ACHN (cell line): ENCODE measurements at regions not wholly inside any gene's neighbourhood (a gene's known extent, or its start where the extent isn't known, plus 50 kb on each side); places are given as distances from the start of the nearest gene placed in this dataset.

Source experiments
- DNase-seq: peaks from one replicate; pipeline ENCODE4 v3.0.0-alpha.2; 2015
- in situ Hi-C: cut with HindIII; loops from 2 replicates; pipeline ENCODE4 v1.10.0; 2017; ENCODE audit warnings: low sequenced_read_pairs, low pct_ligation_motif_present, low pct_unique_long_range_greater_than_20kb

DNA sequence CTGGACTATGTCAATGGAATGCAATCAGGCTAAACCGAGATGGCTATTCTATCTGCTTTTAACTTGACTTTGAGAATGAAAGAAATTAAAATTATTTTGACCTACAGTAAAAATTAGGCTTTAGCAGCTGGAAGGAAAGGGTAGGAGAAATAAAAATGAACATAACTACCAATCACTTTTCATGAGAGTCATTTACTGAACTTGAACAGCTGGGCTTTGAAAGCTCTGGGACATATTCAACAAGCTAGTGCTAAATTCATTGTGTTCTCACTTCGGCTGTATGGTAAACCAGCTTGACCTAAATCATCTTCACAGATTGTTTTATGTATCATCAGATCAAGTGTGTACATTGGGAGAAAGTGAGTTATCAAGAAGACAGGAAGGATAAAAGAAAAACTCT is 161.5 kb upstream of the STXBP5 start:
- in situ Hi-C loops: no loop called here
- no peak for DNase-seq

DNA sequence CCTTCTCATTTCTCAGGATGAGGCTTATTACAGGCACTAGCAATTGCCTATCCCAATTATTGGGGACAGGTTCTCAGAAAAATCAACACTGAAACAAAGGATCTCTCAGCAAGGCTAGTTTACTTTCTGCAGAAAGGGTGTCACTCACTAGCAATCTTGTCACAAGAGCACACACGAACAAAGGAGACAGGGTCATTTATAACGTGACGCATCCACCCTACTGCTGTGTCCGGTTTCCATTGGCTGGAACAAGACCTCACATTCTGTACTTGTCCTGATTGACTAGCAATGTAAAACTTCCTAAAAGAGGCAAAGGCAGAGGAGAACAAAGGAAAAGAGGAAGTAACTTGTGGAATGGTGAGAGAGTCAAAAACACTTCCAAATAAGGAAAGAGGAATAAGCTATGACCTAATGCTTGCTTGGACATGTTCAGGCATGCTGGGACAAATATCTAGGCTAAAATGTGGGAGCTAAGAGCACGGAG is 160.2 kb upstream of the STXBP5 start:
- peak; percentile 17 for DNase-seq
- in situ Hi-C loops: no loop called here

DNA sequence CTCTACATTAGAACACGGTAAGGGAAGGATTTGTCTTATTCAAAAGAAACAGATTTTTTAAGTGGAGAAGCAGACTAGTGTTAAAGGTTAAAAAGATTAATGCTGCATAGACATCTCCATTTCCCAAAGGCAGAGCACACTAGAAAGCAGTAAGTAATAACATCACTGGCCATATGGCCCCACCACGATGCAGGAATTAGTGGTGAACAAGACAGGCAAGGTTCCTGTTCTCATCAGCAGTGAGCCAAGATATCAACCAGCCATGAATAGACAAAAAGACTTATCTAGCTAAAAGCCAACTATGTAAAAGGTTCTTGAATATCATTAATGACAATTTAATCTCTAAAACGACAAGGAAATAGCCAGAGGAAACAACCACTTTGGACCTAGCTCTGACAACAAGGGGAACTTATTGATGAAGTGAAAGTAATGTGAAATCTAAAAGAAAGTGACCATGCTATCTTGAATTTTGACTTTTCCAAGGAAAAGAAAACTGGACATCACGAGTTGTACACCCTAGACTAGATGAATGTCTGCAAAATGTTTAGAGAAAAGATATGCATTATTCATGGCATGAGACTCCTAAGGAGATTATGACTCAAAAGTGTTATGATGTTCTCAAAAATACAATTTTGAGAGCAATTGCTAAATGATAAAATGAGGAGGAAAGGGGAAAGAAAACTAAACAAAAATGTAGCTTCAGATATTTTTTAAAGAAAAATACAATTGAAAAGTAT is 157.9 kb upstream of the STXBP5 start:
- in situ Hi-C loops: no loop called here
- DNase-seq: no peak

DNA sequence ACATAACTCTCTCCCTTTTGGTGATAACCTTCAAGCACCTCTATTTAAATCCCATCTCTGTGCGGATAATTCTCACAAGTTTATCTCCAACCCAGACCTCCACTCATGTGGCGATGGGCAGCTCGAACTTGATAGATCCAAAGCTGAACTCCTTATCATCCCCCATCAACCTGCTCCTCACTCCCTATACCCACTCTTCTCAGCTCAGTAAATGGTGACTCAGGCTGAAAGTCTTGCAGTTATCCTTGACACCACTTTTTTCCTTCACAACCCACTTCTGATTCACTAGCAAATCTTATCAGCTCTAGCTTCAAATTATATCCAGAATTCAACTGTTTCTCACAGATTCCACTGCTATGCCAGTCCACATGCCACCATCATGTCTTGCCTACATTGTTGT is 155.3 kb upstream of the STXBP5 start:
- DNase-seq: no peak
- in situ Hi-C loops: no loop called here

DNA sequence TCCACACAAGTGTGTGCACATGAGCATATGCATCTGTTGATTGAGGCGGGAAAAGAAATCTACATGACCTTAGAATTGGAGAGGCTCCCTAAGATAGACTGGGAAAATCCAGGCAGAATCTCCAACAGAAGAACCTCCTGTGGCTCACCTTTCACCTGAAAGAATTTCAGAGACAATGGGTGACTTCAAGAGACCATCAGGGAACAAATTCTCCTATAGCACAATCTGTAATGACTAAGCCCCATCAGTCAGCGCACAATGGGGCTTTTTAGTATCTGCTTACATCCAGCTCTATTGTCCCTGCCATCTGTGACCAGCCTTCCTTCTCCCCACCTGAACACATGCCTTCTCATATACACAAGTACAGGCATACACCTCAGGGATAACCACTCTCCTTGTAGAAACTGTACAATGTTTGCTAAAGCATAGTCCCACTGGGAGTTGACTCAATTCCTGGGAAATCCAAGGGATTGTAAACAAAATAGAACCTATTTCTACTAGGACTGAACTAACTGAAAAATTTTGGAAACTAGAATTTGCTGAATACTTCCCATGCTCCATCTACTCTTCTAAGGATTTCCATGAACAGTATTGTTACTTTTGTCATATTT is 150.8 kb upstream of the STXBP5 start:
- no peak for DNase-seq
- in situ Hi-C loops: no loop called here

DNA sequence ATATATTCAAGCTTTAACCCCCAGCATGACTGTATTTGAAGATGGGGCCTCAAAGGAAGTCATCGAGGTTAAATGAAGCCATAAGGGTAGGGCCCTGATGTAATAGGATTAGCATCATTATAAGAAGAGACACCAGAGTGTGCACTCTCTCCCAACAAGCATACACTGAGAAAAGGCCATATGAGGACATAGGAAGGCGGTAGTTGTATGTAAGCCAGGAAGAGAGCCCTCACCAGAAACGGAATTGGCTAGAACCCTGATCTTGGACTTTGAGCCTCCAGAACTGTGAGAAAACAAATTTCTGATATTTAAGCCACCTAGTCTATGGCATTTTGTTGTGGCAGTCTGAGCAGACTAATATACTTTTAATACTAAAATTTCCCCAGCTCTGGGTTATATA is 150.1 kb upstream of the STXBP5 start:
- in situ Hi-C loops: no loop called here
- no peak for DNase-seq

DNA sequence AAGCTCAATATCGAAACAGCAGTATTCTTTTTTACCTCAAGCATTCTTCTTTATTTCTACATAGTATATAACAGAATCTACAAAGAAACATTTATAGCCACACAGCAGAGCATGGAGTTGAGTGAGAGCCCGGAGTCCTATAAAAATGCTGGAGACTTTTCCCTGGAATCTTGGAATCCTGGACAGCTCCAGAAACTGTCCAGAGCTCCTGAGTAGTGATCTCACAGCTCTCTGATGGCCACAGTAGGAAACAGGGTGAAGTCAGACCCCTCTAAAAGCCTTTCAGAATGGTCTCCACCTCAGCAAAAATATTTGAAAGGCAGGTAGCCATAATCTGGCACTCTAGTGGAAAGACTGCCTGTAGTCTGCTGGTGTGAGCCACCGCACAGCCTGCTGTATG is 149.3 kb upstream of the STXBP5 start:
- no peak for DNase-seq

DNA sequence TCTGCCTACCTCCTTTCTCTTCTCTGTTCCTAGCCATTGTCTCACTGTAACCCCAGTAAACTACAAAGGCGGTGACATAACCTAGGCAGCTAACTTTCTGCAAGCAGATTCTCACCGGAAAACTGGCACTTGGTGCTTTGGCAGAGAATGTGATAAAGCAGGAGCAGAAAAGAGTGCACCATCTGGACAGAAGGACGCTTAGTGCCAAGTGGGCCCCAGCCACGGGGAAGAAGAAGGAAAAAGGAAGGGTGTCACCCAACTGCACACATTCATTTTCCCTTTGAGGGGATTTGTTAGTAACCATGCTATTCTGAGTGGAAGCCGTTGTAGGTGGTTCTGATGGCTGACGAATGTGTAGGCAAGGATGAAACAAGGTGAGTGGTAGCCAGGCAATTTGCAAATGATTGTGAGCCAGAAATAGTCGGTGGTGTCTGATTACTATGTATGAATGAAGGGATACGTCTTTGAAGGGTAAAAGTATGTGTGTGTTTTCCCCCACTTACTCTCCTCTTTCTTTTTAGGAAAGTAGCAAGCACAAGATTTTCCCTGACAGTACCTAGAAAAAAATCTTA is 148.3 kb upstream of the STXBP5 start:
- in situ Hi-C loops: no loop called here
- DNase-seq: no peak

More for the DNA sequence above, 149.3 kb upstream of the STXBP5 start:
- in situ Hi-C loops: no loop called here

DNA sequence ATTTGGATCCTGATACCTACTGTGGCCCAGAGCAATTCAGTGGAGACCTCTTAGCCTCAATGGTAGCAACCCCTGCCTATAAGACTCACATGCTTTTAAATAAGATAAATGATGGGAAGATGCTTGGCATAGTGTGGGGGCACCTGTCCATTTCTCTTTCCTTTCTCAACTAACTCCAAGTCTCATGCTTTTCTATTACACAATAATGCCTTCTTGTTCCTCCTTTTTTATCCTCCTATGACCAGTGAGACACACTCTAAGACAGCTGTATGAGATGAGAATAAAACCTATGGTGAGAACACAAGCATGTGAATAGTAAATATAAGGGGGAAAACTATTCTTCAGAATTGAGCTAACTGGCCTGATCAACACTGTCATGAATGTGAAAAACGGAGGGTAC is 147.0 kb upstream of the STXBP5 start:
- in situ Hi-C loops: no loop called here
- no peak for DNase-seq

DNA sequence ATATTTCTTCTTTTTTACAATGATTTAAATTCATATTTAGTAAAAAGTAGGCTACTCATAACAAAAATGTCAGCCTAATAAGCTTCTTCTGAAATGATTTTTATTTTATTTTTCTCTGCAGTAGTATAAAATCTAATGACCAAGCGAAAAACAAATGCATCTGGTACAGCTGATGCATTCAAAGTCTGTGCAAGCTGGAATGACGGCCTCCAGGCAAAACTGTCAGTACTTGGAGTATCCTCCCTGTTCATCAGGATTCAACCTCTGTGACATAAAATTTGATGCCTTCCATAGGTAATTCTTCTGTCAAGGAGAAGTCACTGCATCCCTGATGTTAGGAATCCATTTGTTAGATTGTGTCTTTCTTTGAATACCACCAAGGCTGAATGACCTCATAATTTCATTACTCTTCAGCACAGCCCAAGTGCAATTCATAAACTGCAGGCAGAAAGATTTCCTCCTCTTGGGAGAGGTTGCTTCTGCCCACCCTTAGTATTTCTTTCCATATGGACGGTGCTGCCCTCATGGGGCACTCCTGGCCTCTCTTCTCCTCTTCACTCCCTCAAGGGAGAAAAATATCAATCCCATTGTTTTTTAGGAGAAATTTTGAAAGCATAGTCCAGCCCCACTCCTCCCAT is 146.4 kb upstream of the STXBP5 start:
- DNase-seq: no peak
- in situ Hi-C loops: no loop called here

DNA sequence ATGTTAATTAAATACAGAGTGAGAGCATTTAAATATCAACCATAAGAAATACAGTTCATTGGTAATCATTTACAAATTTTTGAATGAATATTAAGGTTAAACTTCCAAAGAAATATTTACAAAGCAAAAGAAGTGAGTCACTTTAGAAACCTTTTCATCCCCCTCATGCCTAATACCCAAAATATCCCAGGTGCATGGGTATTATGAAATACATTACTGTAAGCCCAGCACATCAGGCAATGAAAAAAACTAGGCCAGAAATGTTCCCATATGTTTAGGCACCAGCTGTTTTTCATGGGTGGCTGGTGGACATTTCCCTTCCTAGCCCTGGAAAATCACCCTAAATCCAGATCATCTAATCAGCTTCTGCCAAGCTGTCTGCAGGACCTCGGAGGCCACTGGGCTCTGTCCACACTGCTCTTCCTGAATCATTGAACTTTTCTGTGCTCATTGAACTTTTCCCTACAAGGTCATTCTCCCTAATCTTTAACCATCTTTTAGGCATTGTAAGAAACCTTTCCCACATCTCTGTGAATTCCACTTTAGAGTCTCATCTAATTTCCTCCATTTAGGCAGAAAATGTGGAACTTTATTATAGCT is 145.3 kb upstream of the STXBP5 start:
- DNase-seq: peak; percentile 2
- in situ Hi-C loops: no loop called here

DNA sequence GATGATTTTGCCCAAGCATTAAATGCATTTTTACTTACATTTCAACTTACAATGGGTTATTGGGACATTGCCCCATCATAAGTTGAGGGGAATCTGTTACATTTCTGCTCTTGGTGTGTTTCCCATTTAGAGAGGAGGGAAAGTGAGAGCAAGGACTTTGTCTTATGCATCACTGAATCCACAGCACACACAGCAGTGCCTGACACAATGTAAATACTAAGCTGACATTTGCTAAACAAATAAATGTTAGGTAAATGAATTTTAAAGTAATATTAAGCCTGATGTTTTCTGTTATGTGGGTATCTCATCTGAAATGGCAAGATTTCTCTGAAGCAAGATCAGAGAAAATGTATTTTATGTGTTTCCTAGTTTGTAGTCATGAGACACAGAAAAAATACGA is 143.6 kb upstream of the STXBP5 start:
- in situ Hi-C loops: no loop called here
- no peak for DNase-seq

DNA sequence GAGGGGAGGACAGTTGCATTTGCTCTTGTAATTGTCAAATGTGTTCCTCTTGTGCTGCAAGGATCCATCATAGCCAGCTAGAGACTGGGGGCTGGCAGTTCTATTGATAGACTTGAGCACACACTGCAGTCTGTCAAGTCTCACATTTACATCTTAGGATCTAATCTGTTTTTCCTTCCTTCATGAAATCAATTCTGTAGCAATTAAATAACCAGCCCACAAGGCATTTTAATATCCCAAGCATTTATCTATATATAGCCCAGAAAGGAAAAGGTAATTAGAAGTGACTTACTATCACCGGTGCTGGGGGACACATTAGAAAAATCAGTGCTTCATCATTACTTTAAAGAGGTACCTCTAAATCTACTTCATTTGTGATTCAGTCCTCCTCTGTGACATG is 143.0 kb upstream of the STXBP5 start:
- DNase-seq: no peak
- in situ Hi-C loops: no loop called here

DNA sequence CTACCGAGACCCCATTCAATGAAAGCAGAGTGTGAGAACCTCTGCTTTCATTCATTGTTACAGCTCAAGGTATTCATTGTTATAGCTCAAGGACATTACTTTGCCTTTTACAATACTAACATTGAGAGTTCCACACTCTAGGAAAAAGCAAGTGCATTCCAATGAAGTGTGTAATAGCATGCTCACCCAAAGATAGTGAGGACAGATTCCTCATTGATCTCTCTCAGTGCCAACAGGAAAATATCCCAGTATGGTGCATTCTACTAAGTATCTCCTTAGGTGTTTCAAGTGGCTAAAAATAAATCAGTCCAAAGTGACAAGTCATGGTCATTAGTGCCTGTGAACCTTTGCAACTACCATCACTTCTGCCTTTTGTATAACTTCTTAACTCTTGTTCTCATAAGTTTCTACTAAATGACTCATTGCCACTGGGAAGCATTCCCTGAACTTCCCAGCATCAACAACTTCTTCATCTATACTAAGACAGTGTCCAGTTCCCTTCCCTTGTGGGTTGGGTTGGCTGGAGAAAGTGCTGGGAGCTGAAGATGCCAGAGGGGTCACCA is 140.7 kb upstream of the STXBP5 start:
- in situ Hi-C loops: no loop called here
- peak; percentile 53 for DNase-seq

DNA sequence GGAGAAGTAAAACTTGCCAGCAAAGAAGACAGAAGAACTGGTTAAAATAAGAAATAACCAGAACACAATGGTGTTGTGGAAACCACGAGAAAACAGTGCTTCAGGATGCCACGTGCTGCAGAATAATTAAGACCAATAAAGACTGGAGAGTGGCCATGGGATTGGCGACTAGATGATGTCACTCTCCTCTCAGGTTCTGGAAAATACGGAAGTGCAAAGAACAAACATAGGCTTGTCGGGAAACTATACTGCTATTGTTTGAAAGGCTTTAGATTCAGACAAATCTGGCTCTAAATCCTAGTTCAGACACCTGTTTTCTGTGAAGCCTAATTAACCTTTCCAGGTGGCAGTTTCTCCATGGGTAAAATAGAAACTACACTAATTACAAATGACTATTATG is 138.4 kb upstream of the STXBP5 start:
- in situ Hi-C loops: no loop called here
- no peak for DNase-seq

DNA sequence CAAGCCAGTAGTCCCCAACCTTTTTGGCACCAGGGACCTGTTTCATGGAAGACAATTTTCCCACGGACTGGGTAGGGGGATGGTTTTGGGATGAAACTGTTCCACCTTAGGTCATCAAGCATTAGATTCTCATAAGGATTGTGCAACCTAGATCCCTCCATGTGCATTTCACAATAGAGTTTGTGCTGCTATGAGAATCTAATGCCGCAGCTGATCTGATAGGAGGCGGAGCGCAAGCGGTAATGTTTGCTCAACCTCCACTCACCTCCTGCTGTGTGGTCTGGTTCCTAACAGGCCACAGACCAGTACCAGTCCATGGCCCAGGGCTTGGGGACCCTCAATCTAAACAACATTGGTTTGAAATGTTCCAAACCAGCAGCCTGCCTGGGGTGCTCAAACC is 137.0 kb upstream of the STXBP5 start:
- no peak for DNase-seq

DNA sequence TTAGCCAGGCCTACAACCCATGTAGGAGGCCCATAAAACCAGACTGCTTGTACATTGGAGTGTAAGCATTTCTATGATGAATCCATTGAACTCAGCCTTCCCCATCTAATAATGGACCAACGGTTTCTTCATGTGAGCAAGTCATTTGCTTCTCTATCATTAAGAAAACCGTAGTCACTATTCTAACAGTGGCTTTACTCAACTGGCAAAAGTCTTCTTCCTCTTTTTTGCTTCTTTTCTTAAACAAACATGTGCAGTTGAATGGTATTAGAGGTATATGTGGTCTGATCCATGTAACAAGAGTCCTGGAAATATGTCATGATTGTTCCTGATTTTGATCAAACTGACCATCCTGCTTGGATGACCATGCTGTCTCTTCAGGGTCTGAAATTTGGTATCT is 132.4 kb upstream of the STXBP5 start:
- DNase-seq: no peak
- in situ Hi-C loops: no loop called here

More for the DNA sequence above, 137.0 kb upstream of the STXBP5 start:
- in situ Hi-C loops: no loop called here

DNA sequence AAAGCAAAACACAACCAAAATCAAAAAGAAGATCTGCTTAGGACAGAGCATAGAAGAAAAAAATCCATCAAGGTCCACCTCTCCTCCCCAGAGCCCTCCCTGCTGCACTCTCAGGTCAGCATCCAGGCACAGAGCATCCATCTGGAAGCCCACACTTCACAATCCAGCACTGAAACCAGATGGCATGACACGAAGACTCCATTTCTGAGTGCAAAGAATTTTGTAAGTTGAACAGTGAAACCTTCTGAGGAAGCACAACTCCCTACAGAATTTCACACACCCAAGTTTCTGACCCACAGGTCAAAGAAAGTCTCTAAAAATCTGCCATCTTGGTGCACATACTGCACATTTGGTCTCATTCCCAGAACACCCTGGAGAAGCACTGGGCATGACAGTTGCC is 128.8 kb upstream of the STXBP5 start:
- in situ Hi-C loops: no loop called here
- no peak for DNase-seq

DNA sequence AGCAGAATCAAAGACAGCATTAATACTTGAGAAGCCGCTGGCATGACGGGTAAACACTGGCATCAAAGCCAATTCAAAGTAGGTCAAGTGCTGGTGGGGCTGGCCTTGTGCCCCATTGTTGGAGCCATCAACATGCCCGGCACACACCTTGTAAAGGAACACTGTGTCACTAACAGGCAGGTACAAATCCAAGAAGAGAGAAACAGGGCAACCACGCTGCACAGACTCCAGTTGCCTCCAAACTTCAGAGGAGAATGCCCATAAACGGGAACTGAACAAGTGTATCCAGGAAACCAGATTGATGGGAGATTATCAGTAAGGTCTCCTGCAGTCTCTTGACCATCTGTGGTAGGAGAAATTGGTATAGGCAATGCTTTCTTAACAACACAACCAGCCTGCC is 127.0 kb upstream of the STXBP5 start:
- DNase-seq: no peak
- in situ Hi-C loops: no loop called here
